SK-N-SH (cell line): ENCODE measurements at regions not wholly inside any gene's neighbourhood (a gene's known extent, or its start where the extent isn't known, plus 50 kb on each side); places are given as distances from the start of the nearest gene placed in this dataset.

ENCODE experiments used
- CTCF ChIP-seq: fragments of 200-600 bp; sonication (generic); IDR thresholded peaks from 2 replicates; pipeline ENCODE4 v1.6.1; 2017; ENCODE audit warnings: antibody characterized with exemption, mild to moderate bottlenecking, moderate library complexity
- EZH2phosphoT487 ChIP-seq: fragments of 200-600 bp; sonication (generic); IDR thresholded peaks from 2 replicates; pipeline ENCODE4 v1.6.1; 2017; ENCODE audit warnings: low read depth, mixed run types, mild to moderate bottlenecking, antibody characterized with exemption, moderate library complexity, borderline replicate concordance
- MEF2A ChIP-seq: IDR thresholded peaks from 2 replicates; pipeline ENCODE4 v1.4.0; 2012; ENCODE audit warnings: low read depth, borderline replicate concordance
- MXI1 ChIP-seq: IDR thresholded peaks from 2 replicates; pipeline ENCODE4 v1.6.1; 2012; ENCODE audit warnings: mild to moderate bottlenecking, low read depth, low read length, improper control_type of control experiment
- NRF1 ChIP-seq: IDR thresholded peaks from 2 replicates; pipeline ENCODE4 v1.6.1; 2012; ENCODE audit warnings: low read depth, mild to moderate bottlenecking, low read length
- RAD21 ChIP-seq: IDR thresholded peaks from 2 replicates; pipeline ENCODE4 v1.6.1; 2012; ENCODE audit warnings: mild to moderate bottlenecking, low read length
- RCOR1 ChIP-seq: fragments of 150-350 bp; IDR thresholded peaks from 2 replicates; pipeline ENCODE4 v1.6.1; 2017; ENCODE audit warnings: antibody characterized with exemption, low read length
- RXRA ChIP-seq: IDR thresholded peaks from 2 replicates; pipeline ENCODE4 v1.4.0; 2012; ENCODE audit warnings: low read depth, mild to moderate bottlenecking, borderline replicate concordance
- TAF1 ChIP-seq: IDR thresholded peaks from 2 replicates; pipeline ENCODE4 v1.6.1; 2012; ENCODE audit warnings: low read depth, mild to moderate bottlenecking, low read length, moderate library complexity, borderline replicate concordance

GRCh38 chr11:106167085-106167484, 89.6 kb downstream of the AASDHPPT start:
- TF ChIP-seq CTCF (no peak), EZH2phosphoT487 (no peak), RXRA (no peak), NRF1 (no peak), MEF2A (no peak), MXI1 (no peak), RCOR1 (no peak), RAD21 (no peak), TAF1 (no peak)
